ENCODE measurements at regions not wholly inside any gene's neighbourhood (a gene's known extent, or its start where the extent isn't known, plus 50 kb on each side); places are given as distances from the start of the nearest gene placed in this dataset.
A peak's percentile ranks its signal among the peaks of the same experiment; 100 is the strongest.

GRCh38 chr6:51559059-51559458, 528.4 kb downstream of the PKHD1 start:
- Histone ChIP-seq H3K9me3 (ENCODE audit: control insufficient read depth in 2 of 3, insufficient read depth in 1 of 3, low read length in 3 of 3) (no peaks in the 10 kb centered on the region), H3K36me3 (ENCODE audit: control insufficient read depth in 2 of 3, insufficient read depth in 3 of 3, low read length in 3 of 3) (no peaks in the 10 kb centered on the region), H3K4me1 (ENCODE audit: control insufficient read depth in 2 of 3, insufficient read depth in 2 of 3, low read depth in 1 of 3, low read length in 3 of 3) (no peaks in the 10 kb centered on the region), H3K9ac (ENCODE audit: low read length in 3 of 3) (no peak overlapping the region), H3K4me3 (ENCODE audit: low read length in 3 of 3) (no peak overlapping the region), H3K27me3 (ENCODE audit: control insufficient read depth, insufficient read depth, low read length) (no peaks in the 10 kb centered on the region), H3K27ac (ENCODE audit: low read depth in 2 of 2, low read length in 2 of 2) (no peak overlapping the region)
- intact Hi-C loops (cut with DNase I): no loop called here
- peak; percentile 20 for TF ChIP-seq CTCF (IDR thresholded peaks at IDR 0.05; ENCODE audit: borderline replicate concordance, extremely low read depth, insufficient read depth)
- no peak for FAIRE-seq
- peak in 1 of 5 donors; percentile 3 for DNase-seq

- FAIRE-seq (no peak), DNase-seq (no peak)
- H3K4me3 ChIP-seq (ENCODE audit: low read length in 3 of 3): no peak overlapping the region
- H3K4me1 ChIP-seq (ENCODE audit: control insufficient read depth in 2 of 3, insufficient read depth in 2 of 3, low read depth in 1 of 3, low read length in 3 of 3): no peaks in the 10 kb centered on the region
- no peak overlapping the region for H3K27ac ChIP-seq (ENCODE audit: low read depth in 2 of 2, low read length in 2 of 2)
- intact Hi-C loops (cut with DNase I): no loop called here
- H3K27me3 ChIP-seq (ENCODE audit: control insufficient read depth, insufficient read depth, low read length): no peaks in the 10 kb centered on the region
- no peak for TF ChIP-seq CTCF (IDR thresholded peaks at IDR 0.05; ENCODE audit: borderline replicate concordance, extremely low read depth, insufficient read depth)
- H3K9ac ChIP-seq (ENCODE audit: low read length in 3 of 3): no peak overlapping the region
- H3K36me3 ChIP-seq (ENCODE audit: control insufficient read depth in 2 of 3, insufficient read depth in 3 of 3, low read length in 3 of 3): no peaks in the 10 kb centered on the region
- H3K9me3 ChIP-seq (ENCODE audit: control insufficient read depth in 2 of 3, insufficient read depth in 1 of 3, low read length in 3 of 3): no peaks in the 10 kb centered on the region
These were observed 525.2 kb downstream of the PKHD1 start for GRCh38 chr6:51562198-51562597.

Data from kidney (tissue), 13 donors.